Middle frontal gyrus (tissue), 1 donor: ENCODE measurements at regions not wholly inside any gene's neighbourhood (a gene's known extent, or its start where the extent isn't known, plus 50 kb on each side); places are given as distances from the start of the nearest gene placed in this dataset.
"Not testable (repeated sequence)": the region's sequence is repeated elsewhere in the genome, so short reads cannot be mapped to it uniquely, and the experiment has no call there.

Experiments
- DNase-seq: peaks from one replicate; pipeline ENCODE4 v3.0.0-alpha.2; 2015; ENCODE audit warnings: low spot score; ENCODE audit errors: extremely low spot score

DNA sequence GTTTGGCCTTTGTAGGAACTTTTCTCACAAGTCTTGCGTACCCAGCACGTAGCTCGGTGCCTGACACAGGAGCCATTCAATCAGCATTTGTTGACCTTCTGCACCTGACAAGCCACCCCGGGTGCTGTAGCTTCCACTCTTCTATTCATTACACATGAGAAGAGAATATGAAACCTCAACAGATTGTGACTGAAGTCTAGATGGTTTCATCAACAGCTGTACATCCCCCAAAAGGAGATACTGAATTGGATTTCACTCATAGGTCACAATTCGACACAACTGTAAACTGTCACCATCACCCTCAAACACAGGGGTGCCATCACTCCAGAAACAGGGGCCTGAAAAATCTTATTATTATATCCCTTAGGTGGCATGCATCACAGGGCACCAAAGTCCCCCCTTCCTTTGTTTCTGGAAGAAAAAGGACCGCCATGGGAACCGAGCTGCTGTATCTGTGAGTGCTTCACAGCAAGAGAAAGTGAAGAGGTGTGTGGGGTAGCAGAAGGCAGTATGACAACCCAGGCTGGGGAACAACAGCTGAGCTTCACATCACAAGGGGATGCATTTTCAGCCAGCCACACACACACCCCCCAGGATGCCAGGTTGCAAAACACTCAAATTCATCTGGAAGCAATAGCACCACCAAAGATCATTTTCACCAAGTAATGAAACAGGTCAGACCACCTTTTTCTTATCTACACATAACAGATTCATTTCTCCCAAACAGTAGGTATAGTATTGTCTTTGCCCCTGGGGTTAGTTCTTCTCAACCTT lies 225.7 kb downstream of the TOMM20 start:
- no peak for DNase-seq

DNA sequence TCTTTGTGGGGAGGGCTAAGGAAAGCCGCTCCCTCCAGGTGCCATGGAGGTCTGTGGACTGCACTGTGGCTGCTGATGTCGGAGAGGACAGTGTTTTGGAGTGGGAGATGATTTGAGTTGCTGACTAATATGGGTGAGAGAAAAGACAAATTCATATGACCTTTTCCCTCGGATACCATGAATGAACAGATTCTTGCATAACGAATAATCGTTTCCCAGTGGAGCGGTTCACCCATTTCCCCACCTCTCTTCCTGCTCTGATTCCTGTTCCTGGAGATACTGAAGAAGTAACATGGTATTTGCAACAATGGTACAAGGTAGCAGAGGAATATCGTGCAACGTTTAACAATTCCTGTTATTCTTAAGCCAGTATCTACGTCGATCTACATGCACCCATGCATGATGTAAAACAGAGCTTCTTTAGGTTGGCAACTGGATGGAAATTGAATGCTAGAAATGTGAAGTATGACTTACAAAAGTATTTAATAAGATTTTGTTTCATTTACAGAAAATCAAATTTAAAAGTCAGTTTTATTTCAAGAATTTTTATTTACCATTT lies 227.1 kb downstream of the TOMM20 start:
- DNase-seq, result no peak

DNA sequence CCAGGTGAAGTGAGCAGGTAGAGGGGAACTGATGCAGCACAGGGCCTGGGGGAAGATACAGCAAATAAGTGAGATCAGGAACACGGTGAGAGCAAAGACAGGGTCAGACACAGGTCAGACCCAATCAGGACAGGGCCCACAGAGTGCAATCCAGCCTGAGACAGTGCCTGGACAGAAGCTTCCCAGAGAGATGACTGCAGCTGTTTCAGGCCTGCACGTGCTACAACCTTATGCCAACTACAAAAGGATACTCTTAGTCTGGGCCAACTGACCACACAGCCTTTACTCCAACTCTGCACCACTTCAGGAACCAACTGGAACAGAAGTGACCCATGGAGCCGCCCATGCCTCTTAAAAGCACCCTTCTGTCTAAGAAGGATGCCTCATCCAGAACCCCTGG lies 228.0 kb downstream of the TOMM20 start:
- DNase-seq, result no peak

DNA sequence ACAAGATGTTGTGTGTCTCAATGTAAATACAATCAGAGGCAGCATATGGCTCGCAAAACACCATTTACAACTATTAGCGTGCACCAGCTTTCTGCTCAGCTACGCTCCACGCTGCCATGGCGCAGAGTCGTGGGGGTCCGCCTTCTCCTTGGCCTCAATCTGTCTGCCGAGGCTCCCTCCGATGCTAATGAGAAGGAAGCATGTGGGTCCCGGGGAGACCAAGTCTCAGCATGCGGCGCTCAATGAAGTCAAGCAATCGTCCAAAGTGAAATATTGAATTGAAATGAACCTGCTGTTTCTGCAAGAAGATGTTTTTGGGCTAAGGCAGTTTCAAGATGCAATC lies 228.9 kb downstream of the TOMM20 start:
- no peak for DNase-seq

DNA sequence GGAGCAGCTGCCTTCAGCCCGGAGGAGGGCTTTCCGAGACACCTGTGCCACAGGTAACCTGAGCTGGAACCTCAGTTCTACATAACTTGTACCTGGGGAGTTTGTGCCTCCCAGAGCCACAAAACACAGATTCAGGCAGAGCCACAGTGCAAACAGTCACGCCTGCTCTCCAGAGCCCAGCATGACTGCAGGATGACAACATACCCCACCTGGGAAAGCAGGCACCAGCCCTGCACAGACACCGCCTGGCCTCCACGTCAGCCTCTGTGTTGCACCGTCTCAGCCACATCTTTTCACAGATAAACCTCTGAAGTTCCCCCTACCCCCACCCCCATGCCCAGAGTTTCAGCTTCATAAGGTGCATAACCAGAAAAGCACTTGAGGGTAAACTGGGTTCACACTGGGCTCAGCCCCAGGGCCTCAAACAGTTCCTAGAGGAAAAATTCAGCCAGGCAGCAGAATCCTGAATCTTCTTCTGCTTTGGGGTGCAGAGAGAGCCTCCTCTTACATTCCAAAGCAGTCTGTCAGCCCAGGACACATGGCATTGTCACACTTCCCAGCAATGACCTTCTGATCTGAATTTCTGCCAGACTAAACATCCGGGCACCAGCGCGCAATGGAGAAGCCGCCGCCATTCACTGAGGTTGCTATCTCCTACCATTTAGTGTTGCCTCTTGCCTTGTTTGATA lies 229.5 kb downstream of the TOMM20 start:
- DNase-seq, result no peak

GRCh38 chr1:234898455-234899033 lies 230.1 kb downstream of the TOMM20 start:
- no peak for DNase-seq

DNA sequence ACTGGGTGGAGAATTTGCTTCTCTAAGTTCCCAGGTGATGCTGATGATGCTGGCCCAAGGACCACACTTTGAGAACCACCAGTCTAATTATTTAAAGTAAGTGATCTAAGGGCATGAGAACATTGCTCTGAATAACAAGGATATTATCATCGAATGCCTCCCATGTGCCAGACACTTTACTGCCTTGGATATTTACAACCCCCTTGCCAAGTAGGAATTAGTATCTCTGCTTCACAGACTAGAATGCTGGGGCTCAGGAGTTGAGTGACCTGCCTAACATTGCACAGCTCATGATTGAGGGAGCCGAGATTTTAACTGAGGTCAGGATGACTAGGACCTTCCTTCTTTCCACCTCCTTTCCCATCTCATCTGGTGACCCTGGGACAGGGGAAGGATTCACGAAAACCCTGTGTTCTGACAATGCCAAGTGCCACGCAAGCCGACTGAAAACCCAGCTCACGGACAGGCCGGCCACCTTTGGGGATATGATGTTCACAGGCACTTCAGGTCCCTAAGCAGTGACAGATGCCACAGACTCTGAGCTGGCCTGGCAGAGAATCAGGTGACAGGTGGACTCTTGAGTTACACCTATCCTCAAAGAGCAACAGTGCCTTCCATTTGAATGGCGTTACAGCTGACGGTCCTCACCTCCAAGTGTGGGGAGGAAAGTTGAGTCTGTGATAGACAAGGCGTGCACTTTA lies 230.7 kb downstream of the TOMM20 start:
- DNase-seq, result no peak

- no peak for DNase-seq
These were observed 231.3 kb downstream of the TOMM20 start for GRCh38 chr1:234897390-234897749.

- DNase-seq, result no peak
These were observed 231.9 kb downstream of the TOMM20 start for GRCh38 chr1:234896477-234897389.

DNA sequence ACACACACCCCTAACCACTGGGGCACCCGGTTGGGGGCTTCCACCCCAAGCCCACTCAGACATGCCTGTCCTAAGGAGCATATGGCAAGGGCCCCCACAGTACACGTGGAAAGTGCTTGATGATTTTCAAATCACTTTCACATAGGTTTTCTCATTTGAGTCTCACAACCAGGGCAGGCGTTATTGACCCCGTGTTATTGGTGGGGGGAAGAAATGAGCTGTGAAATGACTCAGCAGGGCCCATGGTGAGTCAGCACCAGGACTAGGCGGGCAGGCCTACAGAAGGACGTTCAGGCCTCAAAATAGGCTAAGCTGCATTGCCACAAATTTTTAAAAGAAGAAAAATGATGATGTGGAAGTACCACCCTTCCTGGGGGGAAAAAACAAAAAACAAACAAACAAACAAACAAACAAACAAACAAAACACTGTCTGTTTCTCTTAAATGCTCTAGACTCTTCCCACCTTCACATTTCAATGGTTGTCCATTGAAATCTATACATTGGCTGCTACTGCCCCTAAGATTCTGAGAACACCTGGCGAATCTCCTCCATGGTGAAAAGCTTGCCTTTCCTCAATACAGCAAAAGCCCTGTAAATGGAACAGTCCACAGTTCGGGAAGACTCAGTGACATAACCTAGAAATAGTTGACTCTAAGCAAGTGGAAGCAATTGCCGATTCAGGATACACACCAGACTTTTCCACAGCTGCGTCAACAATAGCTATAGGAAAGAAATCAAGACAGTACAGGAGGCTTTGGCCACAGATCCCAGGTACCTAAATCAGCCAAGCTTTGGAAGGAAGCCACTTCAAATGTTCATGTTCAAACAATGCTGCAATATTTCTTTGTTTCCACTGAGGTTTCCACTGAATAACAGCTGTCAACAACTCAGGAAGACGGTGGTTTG lies 234.7 kb downstream of the TOMM20 start:
- DNase-seq, result no peak

DNA sequence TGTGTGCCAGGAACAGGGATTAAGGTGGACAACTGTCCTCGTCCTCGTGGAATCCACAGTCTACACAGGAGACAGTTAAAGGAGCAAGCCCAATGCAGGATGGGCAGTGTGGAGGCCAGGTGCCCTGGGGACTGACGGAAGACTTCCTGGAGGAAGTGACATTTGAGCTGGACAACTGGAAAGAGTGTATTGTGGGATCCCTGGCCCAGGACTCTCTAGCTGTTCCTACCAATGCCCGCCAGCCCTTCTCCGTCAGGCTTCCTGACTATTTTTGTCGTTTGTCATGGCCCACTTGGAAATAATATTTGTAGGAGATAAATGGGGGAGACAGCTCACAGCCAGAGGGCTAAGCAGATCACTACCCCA lies 235.3 kb downstream of the TOMM20 start:
- no peak for DNase-seq

DNA sequence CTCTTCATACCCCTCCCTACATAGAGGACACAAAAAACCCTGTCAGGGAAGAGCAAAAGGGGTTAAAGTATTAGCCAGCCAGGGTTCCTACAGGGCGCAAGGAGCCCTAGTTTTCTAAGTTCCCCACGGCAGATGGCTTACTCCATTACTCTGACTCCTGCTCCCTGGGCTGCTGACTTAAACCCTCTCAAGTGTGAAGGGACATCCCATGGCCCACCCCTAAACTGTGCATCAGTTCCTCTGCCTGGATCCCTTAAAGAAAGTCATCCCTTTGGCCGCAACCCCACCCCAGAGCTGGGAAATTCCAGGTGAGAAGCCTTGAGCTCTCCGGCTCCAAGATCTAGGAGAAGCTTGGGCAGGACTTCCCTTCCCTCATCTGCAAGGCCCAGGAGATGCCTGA lies 236.0 kb downstream of the TOMM20 start:
- no peak for DNase-seq

DNA sequence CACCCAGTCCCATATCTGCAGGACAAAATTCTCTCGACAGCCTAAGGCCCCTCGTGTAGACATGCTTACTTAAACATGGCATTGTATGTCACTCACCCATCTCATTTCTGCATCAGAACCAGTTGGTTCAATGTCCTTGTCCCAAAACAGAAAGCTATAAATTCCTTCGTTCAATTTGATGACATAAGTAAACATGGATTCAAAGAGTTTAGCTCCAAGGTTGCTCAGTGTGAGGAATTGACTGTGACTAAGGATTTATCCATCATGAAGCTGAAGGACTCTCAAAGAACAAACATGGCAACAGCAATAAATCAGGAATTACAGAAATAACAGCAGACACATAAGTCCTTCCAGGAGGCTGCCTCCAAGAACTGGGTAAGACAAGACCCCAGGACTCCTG lies 237.2 kb downstream of the TOMM20 start:
- DNase-seq, result no peak

- no peak for DNase-seq
These were observed 239.0 kb downstream of the TOMM20 start for GRCh38 chr1:234889643-234890042.

GRCh38 chr1:234888247-234888646 lies 240.4 kb downstream of the TOMM20 start:
- DNase-seq, result not testable (repeated sequence)

DNA sequence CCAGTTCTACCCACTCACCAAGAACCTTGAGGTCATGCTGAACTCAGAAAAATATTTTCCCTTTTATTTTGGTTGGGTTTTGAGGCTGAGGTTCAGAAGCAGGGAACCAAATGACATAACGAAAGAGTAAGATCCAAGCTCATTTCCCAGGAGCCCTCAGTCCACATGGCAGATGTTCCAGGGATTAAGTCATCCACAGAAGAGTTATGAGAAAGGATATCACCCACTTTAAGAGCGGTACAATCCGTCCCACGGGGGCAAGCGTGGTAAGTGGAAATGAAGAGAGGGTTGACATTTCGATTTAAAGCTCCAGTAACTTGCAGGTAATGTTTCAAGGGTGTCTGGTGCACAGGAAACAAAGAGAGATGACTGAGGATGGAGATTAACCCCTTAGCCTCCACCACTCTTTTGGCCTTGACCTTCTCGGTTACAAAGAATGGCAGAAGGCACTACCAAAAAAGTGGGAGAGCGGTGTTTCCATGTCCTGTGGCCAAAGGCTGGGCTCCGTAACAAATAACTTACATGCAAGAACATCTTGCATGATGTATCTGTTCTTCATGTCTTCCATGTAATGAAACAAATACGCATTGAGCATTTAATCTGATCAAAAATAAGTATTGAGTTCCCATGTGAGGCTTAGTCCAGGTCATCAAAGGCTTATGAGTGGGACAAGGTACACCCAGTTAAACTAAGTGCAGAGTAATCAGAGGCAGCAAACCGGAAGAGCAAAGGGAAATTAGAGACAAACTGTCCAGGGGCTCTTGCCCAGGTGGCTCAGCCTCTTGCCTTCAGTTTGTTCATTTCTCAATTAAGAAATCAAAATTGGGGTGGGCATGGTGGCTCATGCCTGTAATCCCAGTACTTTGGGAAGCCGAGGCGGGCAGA lies 241.4 kb downstream of the TOMM20 start:
- DNase-seq, result no peak

DNA sequence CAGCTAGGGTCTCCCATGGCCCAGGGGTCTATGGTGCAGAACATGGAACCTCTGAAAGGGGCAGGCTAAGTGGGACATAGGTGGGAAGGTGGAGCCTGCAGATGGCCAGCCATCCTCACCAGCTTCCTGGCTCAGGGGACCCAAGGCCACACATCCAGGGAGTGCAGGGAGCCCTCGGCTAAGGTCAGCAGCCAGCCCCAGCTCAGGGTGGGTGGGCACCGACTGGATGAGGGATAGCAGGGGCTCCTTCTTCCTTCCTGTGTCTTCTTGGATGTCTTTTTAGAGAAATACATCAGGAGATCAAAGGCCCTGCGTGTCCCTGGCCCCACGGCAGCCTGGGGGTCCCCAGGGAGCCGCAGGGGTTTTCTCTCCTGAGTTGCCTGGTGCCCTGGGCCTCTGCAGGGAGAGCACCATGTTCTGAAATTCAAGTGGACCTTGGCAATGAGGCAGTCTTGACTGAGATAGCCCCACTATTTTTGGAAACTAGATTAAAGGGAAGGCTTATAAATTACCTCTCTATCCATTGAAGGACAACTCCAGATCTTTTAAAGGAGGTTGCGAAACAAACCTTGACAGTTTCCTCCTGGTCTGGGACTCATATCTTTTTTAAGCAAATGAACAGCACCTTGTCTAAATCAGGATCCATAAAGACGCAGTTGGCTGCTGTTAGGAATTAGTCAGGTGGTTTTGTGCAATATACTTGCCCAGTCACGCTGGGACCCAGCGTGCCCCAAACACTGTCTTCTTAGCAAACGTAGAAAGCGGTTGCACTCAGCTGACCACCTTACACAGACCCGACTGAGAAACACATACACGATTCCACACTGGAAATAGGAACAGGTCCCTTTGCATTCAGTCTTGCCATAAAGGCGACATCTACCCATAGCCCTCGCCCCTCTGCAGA lies 242.3 kb downstream of the TOMM20 start:
- DNase-seq, result no peak

GRCh38 chr1:234885601-234886000 lies 243.0 kb downstream of the TOMM20 start:
- DNase-seq, result no peak
